Stromal cell of bone marrow (primary cell): ENCODE measurements at regions not wholly inside any gene's neighbourhood (a gene's known extent, or its start where the extent isn't known, plus 50 kb on each side); places are given as distances from the start of the nearest gene placed in this dataset.
"Not testable (repeated sequence)": the region's sequence is repeated elsewhere in the genome, so short reads cannot be mapped to it uniquely, and the experiment has no call there.

ENCODE experiments used
- DNase-seq: peaks from one replicate; pipeline ENCODE4 v3.0.0-alpha.2; 2012; ENCODE audit warnings: low read depth

GRCh38 chr18:32884543-32884942 is 111.7 kb upstream of the KLHL14 start:
- DNase-seq, result no peak

- no peak for DNase-seq
Observed at GRCh38 chr18:32881009-32881408, 108.2 kb upstream of the KLHL14 start.

GRCh38 chr18:32879497-32879896 is 106.7 kb upstream of the KLHL14 start:
- no peak for DNase-seq

GRCh38 chr18:32878436-32878835 is 105.6 kb upstream of the KLHL14 start:
- DNase-seq, result no peak

GRCh38 chr18:32877371-32877770 is 104.5 kb upstream of the KLHL14 start:
- no peak for DNase-seq

- DNase-seq, result no peak
Observed at GRCh38 chr18:32875625-32876024, 102.8 kb upstream of the KLHL14 start.

GRCh38 chr18:32871786-32872185 is 99.0 kb upstream of the KLHL14 start:
- no peak for DNase-seq

- no peak for DNase-seq
Observed at GRCh38 chr18:32870611-32871010, 97.8 kb upstream of the KLHL14 start.

GRCh38 chr18:32868406-32868805 is 95.6 kb upstream of the KLHL14 start:
- DNase-seq, result no peak

GRCh38 chr18:32867936-32868335 is 95.1 kb upstream of the KLHL14 start:
- DNase-seq, result no peak

GRCh38 chr18:32867330-32867729 is 94.5 kb upstream of the KLHL14 start:
- no peak for DNase-seq

GRCh38 chr18:32862031-32862430 is 89.2 kb upstream of the KLHL14 start:
- DNase-seq, result not testable (repeated sequence)

- DNase-seq, result no peak
Observed at GRCh38 chr18:32851936-32852335, 79.1 kb upstream of the KLHL14 start.

- no peak for DNase-seq
Observed at GRCh38 chr18:32848826-32849225, 76.0 kb upstream of the KLHL14 start.

GRCh38 chr18:32847691-32848090 is 74.9 kb upstream of the KLHL14 start:
- no peak for DNase-seq

- DNase-seq, result no peak
Observed at GRCh38 chr18:32846896-32847295, 74.1 kb upstream of the KLHL14 start.

- no peak for DNase-seq
Observed at GRCh38 chr18:32840962-32841361, 68.1 kb upstream of the KLHL14 start.

- DNase-seq, result no peak
Observed at GRCh38 chr18:32835951-32836350, 63.1 kb upstream of the KLHL14 start.

- DNase-seq, result peak; percentile 2
Observed at GRCh38 chr18:32831781-32832180, 59.0 kb upstream of the KLHL14 start.

- no peak for DNase-seq
Observed at GRCh38 chr18:32823226-32823625, 50.4 kb upstream of the KLHL14 start.
